ENCODE measurements at regions not wholly inside any gene's neighbourhood (a gene's known extent, or its start where the extent isn't known, plus 50 kb on each side); places are given as distances from the start of the nearest gene placed in this dataset.

DNA sequence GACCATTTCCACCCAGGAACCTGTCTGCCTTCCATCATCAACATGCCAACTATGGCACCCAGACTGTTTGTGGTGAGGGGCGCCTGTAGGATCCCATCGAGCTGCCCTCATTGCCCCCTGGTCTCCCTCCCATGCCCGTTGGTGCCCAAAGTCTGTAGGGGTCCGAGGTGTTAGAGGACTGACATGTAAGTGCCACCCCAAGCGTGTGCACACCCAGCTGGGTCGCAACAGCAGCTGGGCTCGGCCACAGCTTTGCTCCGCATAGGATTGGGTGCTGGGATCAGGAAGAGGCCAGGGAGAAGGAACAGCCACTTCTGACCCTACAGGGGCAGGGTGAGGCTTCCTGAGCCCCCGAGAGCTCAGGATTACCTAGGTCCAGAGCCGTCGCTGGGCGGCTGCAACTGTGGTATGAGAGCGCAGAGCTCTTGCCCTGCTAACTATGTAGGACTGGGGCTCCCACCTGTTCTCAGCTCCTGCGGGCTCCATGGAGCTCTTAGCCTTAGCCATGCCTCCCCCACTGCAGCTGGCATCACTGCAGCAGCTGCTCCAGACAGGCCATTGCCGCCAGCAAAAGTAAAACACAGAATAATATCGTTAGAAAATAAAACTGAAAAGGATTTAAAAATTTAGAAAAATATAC, 1160.3 kb downstream of the FSTL5 start:
- DNase-seq (ENCODE audit: low spot score) = no peak

DNA sequence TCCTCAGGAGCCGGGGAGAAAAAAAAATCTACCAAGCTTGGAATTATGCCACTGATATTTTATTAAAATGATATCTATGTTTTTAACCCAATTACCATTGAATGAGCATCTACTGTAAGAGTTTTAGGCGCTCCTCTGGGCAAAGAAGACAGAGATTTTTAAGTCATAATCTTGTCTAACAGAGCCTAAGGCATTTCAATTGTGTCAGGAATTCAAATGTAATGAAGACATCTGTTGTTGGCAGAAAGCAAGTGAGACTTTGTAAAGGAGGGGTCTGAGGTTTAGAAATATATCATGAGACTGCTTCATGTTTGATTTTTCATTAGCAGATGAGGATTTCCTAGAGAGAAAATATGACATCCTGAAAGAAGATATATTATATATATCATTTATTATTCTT, 1158.1 kb downstream of the FSTL5 start:
- no peak for DNase-seq (ENCODE audit: low spot score)

DNA sequence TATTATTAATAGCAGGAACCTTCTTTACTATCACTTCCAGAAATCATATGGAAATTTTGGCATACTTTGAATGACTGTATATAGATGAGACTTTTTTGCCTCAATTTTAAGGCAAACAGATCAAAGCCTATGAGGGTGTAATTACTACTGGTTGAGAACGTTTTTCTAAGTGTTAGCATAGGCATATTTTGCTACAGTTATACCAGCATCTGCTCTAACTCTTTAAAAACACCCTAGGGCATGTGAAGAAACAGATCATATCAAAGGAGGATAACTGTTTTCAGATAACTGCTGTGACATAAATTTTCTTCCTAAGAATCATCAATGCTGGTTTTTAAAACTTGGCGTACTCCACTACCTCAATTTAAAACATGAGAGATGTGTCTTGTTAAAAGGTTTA, 1155.3 kb downstream of the FSTL5 start:
- no peak for DNase-seq (ENCODE audit: low spot score)

DNA sequence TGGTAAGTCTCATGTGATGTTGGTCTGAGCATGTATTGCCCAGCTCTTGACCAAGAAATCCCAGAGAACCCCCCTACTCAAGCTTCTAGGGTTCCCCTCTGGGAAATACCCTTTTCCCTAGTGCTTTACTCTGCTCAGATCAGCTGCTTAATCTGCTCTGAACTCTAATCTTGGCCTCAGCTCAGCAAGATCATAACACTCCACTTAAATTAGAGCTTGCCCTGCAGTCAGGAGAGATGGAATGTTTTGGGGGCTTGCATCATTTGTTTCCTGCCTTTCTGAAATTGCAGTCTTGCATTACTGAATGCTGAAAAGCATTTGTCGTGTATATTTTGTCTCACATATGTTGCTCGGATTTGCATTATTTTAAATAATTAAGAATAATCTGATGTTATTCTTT, 1153.6 kb downstream of the FSTL5 start:
- no peak for DNase-seq (ENCODE audit: low spot score)
